ENCODE measurements at regions not wholly inside any gene's neighbourhood (a gene's known extent, or its start where the extent isn't known, plus 50 kb on each side); places are given as distances from the start of the nearest gene placed in this dataset.
"Not testable (repeated sequence)": the region's sequence is repeated elsewhere in the genome, so short reads cannot be mapped to it uniquely, and the experiment has no call there.

DNA sequence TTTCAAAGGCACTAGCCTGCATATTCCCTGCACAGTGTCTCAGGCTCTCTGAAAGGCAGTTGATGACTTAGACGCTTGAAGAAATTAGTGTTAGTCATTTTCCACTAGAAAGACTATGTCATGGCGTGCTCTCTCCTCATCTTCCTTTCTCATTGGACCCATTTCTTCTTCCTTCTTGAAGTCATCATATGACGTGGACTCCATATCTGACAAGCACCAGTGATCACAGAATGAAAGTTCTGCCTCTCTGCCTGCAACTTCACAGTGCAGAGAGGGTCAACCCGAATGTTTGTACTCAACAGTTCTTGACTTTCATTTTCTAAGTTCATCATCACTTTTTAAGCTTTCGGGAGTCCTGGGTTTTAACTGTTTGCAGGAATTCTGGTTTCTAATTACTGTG, 63.7 kb upstream of the CYRIA start:
- Histone ChIP-seq H3F3A (ENCODE audit: insufficient read depth, low read length) (no peaks in the 10 kb centered on the region), H3K36me3 (replicated peaks; ENCODE audit: insufficient read depth, low read length) (no peaks in the 10 kb centered on the region), H3K9me3 (replicated peaks; ENCODE audit: insufficient read depth, low read length) (no peaks in the 10 kb centered on the region), H3K4me1 (ENCODE audit: low read length) (0 out of 2 replicates have a peak, but pooled peaks cover 5% of the 10 kb centered on the region), H3K9ac (ENCODE audit: low read length) (no peak overlapping the region), H3K9me2 (replicated peaks; ENCODE audit: insufficient read depth, low read length) (no peaks in the 10 kb centered on the region), H3K79me2 (ENCODE audit: low read length) (no peaks in the 10 kb centered on the region), H3K27me3 (replicated peaks; ENCODE audit: insufficient read depth, low read length) (no peaks in the 10 kb centered on the region), H3K27ac (ENCODE audit: low read length) (no peak overlapping the region), H3K4me2 (ENCODE audit: low read depth, low read length) (no peak overlapping the region), H2AFZ (ENCODE audit: low read length) (no peak overlapping the region), H4K20me1 (ENCODE audit: insufficient read depth, low read length) (no peaks in the 10 kb centered on the region), H3K4me3 (ENCODE audit: low read length) (no peak overlapping the region)
- TF ChIP-seq, protein P1, sequence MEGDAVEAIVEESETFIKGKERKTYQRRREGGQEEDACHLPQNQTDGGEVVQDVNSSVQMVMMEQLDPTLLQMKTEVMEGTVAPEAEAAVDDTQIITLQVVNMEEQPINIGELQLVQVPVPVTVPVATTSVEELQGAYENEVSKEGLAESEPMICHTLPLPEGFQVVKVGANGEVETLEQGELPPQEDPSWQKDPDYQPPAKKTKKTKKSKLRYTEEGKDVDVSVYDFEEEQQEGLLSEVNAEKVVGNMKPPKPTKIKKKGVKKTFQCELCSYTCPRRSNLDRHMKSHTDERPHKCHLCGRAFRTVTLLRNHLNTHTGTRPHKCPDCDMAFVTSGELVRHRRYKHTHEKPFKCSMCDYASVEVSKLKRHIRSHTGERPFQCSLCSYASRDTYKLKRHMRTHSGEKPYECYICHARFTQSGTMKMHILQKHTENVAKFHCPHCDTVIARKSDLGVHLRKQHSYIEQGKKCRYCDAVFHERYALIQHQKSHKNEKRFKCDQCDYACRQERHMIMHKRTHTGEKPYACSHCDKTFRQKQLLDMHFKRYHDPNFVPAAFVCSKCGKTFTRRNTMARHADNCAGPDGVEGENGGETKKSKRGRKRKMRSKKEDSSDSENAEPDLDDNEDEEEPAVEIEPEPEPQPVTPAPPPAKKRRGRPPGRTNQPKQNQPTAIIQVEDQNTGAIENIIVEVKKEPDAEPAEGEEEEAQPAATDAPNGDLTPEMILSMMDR (IDR thresholded peaks at IDR 0.05; ENCODE audit: low read length): no peak
- TF ChIP-seq EZH2phosphoT487 (IDR thresholded peaks at IDR 0.05; ENCODE audit: low read length) (no peak), EZH2 (optimal IDR thresholded peaks at IDR 0.05; ENCODE audit: low read depth, low read length) (no peak)
- DNase-seq: no peak

- no peaks in the 10 kb centered on the region for H4K20me1 ChIP-seq (ENCODE audit: insufficient read depth, low read length)
- no peak for DNase-seq
- no peaks in the 10 kb centered on the region for H3K79me2 ChIP-seq (ENCODE audit: low read length)
- no peak overlapping the region for H3K9ac ChIP-seq (ENCODE audit: low read length)
- no peak for TF ChIP-seq EZH2 (optimal IDR thresholded peaks at IDR 0.05; ENCODE audit: low read depth, low read length)
- TF ChIP-seq, protein P1 (IDR thresholded peaks at IDR 0.05; ENCODE audit: low read length): no peak
- no peak for TF ChIP-seq EZH2phosphoT487 (IDR thresholded peaks at IDR 0.05; ENCODE audit: low read length)
- H3K27me3 ChIP-seq (replicated peaks; ENCODE audit: insufficient read depth, low read length): no peaks in the 10 kb centered on the region
- no peak overlapping the region for H3K27ac ChIP-seq (ENCODE audit: low read length)
- no peak overlapping the region for H3K4me2 ChIP-seq (ENCODE audit: low read depth, low read length)
- H3K9me3 ChIP-seq (replicated peaks; ENCODE audit: insufficient read depth, low read length): no peaks in the 10 kb centered on the region
- no peak overlapping the region for H3K4me3 ChIP-seq (ENCODE audit: low read length)
- H3K4me1 ChIP-seq (ENCODE audit: low read length): 0 out of 2 replicates have a peak, but pooled peaks cover 5% of the 10 kb centered on the region
- H2AFZ ChIP-seq (ENCODE audit: low read length): no peak overlapping the region
- no peaks in the 10 kb centered on the region for H3F3A ChIP-seq (ENCODE audit: insufficient read depth, low read length)
- H3K9me2 ChIP-seq (replicated peaks; ENCODE audit: insufficient read depth, low read length): no peaks in the 10 kb centered on the region
- no peaks in the 10 kb centered on the region for H3K36me3 ChIP-seq (replicated peaks; ENCODE audit: insufficient read depth, low read length)
These were observed 62.9 kb upstream of the CYRIA start for GRCh38 chr2:16728351-16729136.

DNA sequence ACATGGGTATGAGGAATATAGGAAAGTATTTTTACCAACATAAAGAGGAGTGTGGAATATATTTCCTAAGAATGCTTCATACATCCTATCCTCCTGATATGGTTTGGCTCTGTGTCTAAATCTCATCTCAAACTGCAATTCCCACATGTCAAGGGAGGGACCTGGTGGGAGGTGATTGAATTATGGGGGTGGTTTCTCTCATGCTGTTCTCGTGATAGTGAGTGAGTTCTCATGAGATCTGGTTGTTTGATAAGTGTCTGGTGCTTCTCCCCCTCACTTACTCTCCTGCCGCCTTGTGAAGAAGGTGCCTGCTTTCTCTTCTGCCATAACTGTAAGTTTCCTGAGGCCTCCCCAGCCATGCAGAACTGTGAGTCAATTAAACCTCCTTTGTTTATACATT, 62.2 kb upstream of the CYRIA start:
- not testable (repeated sequence) for H3K4me1 ChIP-seq (ENCODE audit: low read length); H3K4me3 ChIP-seq (ENCODE audit: low read length); H3K79me2 ChIP-seq (ENCODE audit: low read length); H3K4me2 ChIP-seq (ENCODE audit: low read depth, low read length); H4K20me1 ChIP-seq (ENCODE audit: insufficient read depth, low read length); H3K27me3 ChIP-seq (replicated peaks; ENCODE audit: insufficient read depth, low read length); H2AFZ ChIP-seq (ENCODE audit: low read length); H3K9ac ChIP-seq (ENCODE audit: low read length); H3K9me2 ChIP-seq (replicated peaks; ENCODE audit: insufficient read depth, low read length); H3F3A ChIP-seq (ENCODE audit: insufficient read depth, low read length); H3K36me3 ChIP-seq (replicated peaks; ENCODE audit: insufficient read depth, low read length); H3K9me3 ChIP-seq (replicated peaks; ENCODE audit: insufficient read depth, low read length); H3K27ac ChIP-seq (ENCODE audit: low read length); DNase-seq

DNA sequence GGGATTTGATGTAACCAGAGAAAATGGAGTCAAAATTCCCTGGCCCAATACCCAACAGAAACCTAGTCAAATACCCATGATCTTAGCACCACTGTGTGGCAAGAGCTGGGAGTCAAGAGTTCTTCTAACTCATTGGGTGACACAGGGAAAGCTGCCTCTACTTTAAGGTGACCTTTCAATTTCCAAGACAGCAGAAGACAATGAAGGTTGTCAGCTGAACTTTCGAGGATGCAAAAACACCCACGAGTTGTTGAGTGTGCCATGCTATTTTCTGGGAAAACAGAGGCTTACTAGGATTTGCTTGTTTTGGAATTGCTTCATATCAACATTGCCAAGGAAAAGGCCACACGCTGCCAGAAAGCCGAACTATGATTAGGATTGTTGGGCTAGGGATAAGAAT, 61.6 kb upstream of the CYRIA start:
- Histone ChIP-seq H3K4me1 (ENCODE audit: low read length) (0 out of 2 replicates have a peak, but pooled peaks cover 5% of the 10 kb centered on the region), H3K9ac (ENCODE audit: low read length) (no peak overlapping the region), H3K79me2 (ENCODE audit: low read length) (no peaks in the 10 kb centered on the region), H3K9me3 (replicated peaks; ENCODE audit: insufficient read depth, low read length) (no peaks in the 10 kb centered on the region), H2AFZ (ENCODE audit: low read length) (no peak overlapping the region), H4K20me1 (ENCODE audit: insufficient read depth, low read length) (no peaks in the 10 kb centered on the region), H3K36me3 (replicated peaks; ENCODE audit: insufficient read depth, low read length) (no peaks in the 10 kb centered on the region), H3K9me2 (replicated peaks; ENCODE audit: insufficient read depth, low read length) (no peaks in the 10 kb centered on the region), H3K4me2 (ENCODE audit: low read depth, low read length) (no peak overlapping the region), H3K27me3 (replicated peaks; ENCODE audit: insufficient read depth, low read length) (no peaks in the 10 kb centered on the region), H3F3A (ENCODE audit: insufficient read depth, low read length) (no peaks in the 10 kb centered on the region), H3K4me3 (ENCODE audit: low read length) (no peak overlapping the region), H3K27ac (ENCODE audit: low read length) (no peak overlapping the region)
- no peak for TF ChIP-seq EZH2 (optimal IDR thresholded peaks at IDR 0.05; ENCODE audit: low read depth, low read length)
- TF ChIP-seq, protein P1 (IDR thresholded peaks at IDR 0.05; ENCODE audit: low read length): no peak
- TF ChIP-seq EZH2phosphoT487 (IDR thresholded peaks at IDR 0.05; ENCODE audit: low read length): no peak
- DNase-seq: no peak
